Erythroblast (primary cell): ENCODE measurements at regions not wholly inside any gene's neighbourhood (a gene's known extent, or its start where the extent isn't known, plus 50 kb on each side); places are given as distances from the start of the nearest gene placed in this dataset.

Experiments
- GATA1 ChIP-seq: IDR thresholded peaks from 2 replicates; pipeline ENCODE4 v1.6.1; 2011; ENCODE audit warnings: low read depth, mild to moderate bottlenecking, control low read depth, low read length, moderate library complexity
- POLR2A ChIP-seq: IDR thresholded peaks from 2 replicates; pipeline ENCODE4 v1.6.1; 2011; ENCODE audit warnings: mild to moderate bottlenecking, low read length

DNA sequence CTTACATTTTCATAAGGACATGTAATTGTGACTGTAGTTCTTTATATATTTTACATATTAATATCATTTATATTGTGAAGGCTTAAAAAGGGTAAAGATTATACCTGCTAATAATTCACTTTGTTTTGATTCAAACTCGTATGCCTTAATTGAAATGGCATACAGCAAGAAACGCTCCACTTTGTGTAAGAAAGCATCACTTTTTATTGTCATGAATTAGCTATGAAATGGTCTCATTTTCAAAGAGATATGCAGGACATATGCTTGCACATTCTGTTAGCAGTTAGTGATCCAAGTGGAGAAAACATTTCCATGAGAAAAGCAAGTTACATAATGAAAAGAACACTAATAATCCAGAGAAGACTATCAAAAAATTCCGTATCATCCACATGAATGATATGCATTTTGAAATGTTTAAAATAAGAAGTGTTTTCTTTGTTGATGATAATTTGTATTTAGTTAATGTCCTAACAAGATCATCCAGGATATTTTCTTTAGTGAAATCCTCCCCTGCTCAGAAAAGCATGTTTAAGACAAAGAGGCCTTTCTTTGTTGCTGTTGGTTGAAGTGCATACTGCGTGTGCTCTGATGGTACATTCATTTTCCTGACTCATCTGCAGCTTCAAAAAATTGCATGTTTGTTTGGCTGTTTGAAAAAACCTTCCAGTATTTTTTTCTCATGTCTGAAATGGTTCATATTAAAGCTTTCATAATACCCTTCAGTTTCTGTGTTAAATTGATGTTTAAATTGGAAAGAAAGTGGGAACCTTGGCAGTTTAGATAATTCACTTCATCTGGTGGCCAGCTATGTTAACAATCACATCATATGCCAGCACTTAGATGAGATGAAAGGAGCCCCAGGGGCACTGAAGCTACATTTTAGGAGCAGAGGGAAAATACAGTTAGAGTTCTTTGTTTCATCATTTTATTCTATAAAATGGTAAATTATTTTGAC lies 242.2 kb downstream of the CSNK1G3 start:
- TF ChIP-seq POLR2A: no peak
- no peak for TF ChIP-seq GATA1
